HEK293 (cell line): ENCODE measurements at regions not wholly inside any gene's neighbourhood (a gene's known extent, or its start where the extent isn't known, plus 50 kb on each side); places are given as distances from the start of the nearest gene placed in this dataset.

Experiments used
- CTCF ChIA-PET: fragments of 350-600 bp; formaldehyde crosslinking; extraction: SDS; loops from one replicate; lab custom pipeline; 2021; ENCODE audit warnings: antibody characterized with exemption; lab: Yijun Ruan, JAX
- POLR2A ChIA-PET: fragments of 300-600 bp; formaldehyde crosslinking; extraction: SDS; loops from one replicate; lab custom pipeline; 2020; ENCODE audit warnings: antibody characterized with exemption, inconsistent platforms; lab: Yijun Ruan, JAX
- H3K27ac ChIP-seq: fragments of 200-500 bp; sonication (Bioruptor generic); 2 replicates; pipeline ENCODE4 v1.5.1; 2014; ENCODE audit warnings: low read depth, low read length, control low read depth, inconsistent platforms; ENCODE audit errors: extremely low read depth
- H3K36me3 ChIP-seq, 2 experiments: fragments of 200-500 bp in 1 of 2; sonication (Bioruptor generic) in 1 of 2; 1 replicate in 1 of 2; 2 replicates in 1 of 2; pipeline ENCODE4 v1.5.1; 2014 to 2017; ENCODE audit warnings: inconsistent platforms in 2 of 2, low read length in 2 of 2; ENCODE audit not compliant: control insufficient read depth in 2 of 2, insufficient read depth in 1 of 2
- H3K4me1 ChIP-seq: fragments of 200-500 bp; sonication (Bioruptor generic); 2 replicates; pipeline ENCODE4 v1.5.1; 2014; ENCODE audit warnings: mild to moderate bottlenecking, low read length, inconsistent platforms; ENCODE audit not compliant: control insufficient read depth, insufficient read depth
- H3K4me3 ChIP-seq: 2 replicates; pipeline ENCODE4 v1.5.1; 2011; ENCODE audit warnings: low read depth, mild to moderate bottlenecking, control low read depth, low read length, moderate library complexity
- H3K9me3 ChIP-seq: fragments of 200-500 bp; sonication (Bioruptor generic); 2 replicates; pipeline ENCODE4 v1.5.1; 2014; ENCODE audit warnings: low read depth, low read length, inconsistent platforms; ENCODE audit not compliant: control insufficient read depth, insufficient read depth
- GLI2 ChIP-seq: fragments of 450-650 bp; formaldehyde crosslinking; IDR thresholded peaks from 2 replicates; pipeline ENCODE4; 2017; ENCODE audit warnings: missing biosample characterization, missing genetic modification characterization, low read depth, borderline replicate concordance
- GLIS1 ChIP-seq: fragments of 450-650 bp; formaldehyde crosslinking; IDR thresholded peaks from 2 replicates; pipeline ENCODE4 v1.5.1; 2016; ENCODE audit warnings: missing biosample characterization, missing genetic modification characterization
- GLIS2 ChIP-seq: fragments of 450-650 bp; formaldehyde crosslinking; IDR thresholded peaks from 2 replicates; pipeline ENCODE4 v1.5.1; 2016; ENCODE audit warnings: missing biosample characterization, missing genetic modification characterization
- HOXD13 ChIP-seq: sonication (generic); formaldehyde crosslinking; IDR thresholded peaks from 2 replicates; pipeline ENCODE4 v1.8.0; 2022; ENCODE audit warnings: missing genetic modification reagents, borderline replicate concordance
- MYNN ChIP-seq: fragments of 450-650 bp; formaldehyde crosslinking; IDR thresholded peaks from 2 replicates; pipeline ENCODE4 v1.5.1; 2016; ENCODE audit warnings: missing biosample characterization, missing genetic modification characterization, borderline replicate concordance
- SETDB1 ChIP-seq: IDR thresholded peaks from one replicate; pipeline ENCODE4 v1.6.1; 2017; ENCODE audit warnings: mild to moderate bottlenecking, low read length, moderate library complexity, mixed read lengths; ENCODE audit not compliant: insufficient read length
- YY1 ChIP-seq: fragments of 450-650 bp; formaldehyde crosslinking; IDR thresholded peaks from 2 replicates; pipeline ENCODE4 v1.5.1; 2018; ENCODE audit warnings: missing biosample characterization, missing genetic modification characterization
- YY2 ChIP-seq: fragments of 450-650 bp; formaldehyde crosslinking; IDR thresholded peaks from 2 replicates; pipeline ENCODE4 v1.5.1; 2016; ENCODE audit warnings: missing biosample characterization, missing genetic modification characterization
- ZBTB8A ChIP-seq: fragments of 450-650 bp; formaldehyde crosslinking; IDR thresholded peaks from 2 replicates; pipeline ENCODE4 v1.5.1; 2016; ENCODE audit warnings: missing biosample characterization, missing genetic modification characterization
- ZFP41 ChIP-seq: fragments of 450-650 bp; formaldehyde crosslinking; IDR thresholded peaks from 2 replicates; pipeline ENCODE4 v1.5.1; 2016; ENCODE audit warnings: missing biosample characterization, missing genetic modification characterization, borderline replicate concordance
- ZNF239 ChIP-seq: fragments of 450-650 bp; formaldehyde crosslinking; IDR thresholded peaks from 2 replicates; pipeline ENCODE4 v1.5.1; 2016; ENCODE audit warnings: missing biosample characterization, missing genetic modification characterization
- ZNF341 ChIP-seq: fragments of 450-650 bp; formaldehyde crosslinking; IDR thresholded peaks from 2 replicates; pipeline ENCODE4; 2016; ENCODE audit warnings: low read depth, missing biosample characterization, missing genetic modification characterization
- ZNF473 ChIP-seq: fragments of 450-650 bp; formaldehyde crosslinking; IDR thresholded peaks from 2 replicates; pipeline ENCODE4 v1.5.1; 2017; ENCODE audit warnings: missing biosample characterization, missing genetic modification characterization
- ZNF48 ChIP-seq: fragments of 450-650 bp; formaldehyde crosslinking; IDR thresholded peaks from 2 replicates; pipeline ENCODE4 v1.5.1; 2016; ENCODE audit warnings: missing biosample characterization, missing genetic modification characterization
- ZNF521 ChIP-seq: fragments of 450-650 bp; formaldehyde crosslinking; IDR thresholded peaks from 2 replicates; pipeline ENCODE4 v1.5.1; 2017; ENCODE audit warnings: missing biosample characterization, mild to moderate bottlenecking, missing genetic modification characterization
- ZNF548 ChIP-seq: fragments of 450-650 bp; formaldehyde crosslinking; IDR thresholded peaks from 2 replicates; pipeline ENCODE4 v1.5.1; 2016; ENCODE audit warnings: missing biosample characterization, missing genetic modification characterization
- ZNF558 ChIP-seq: fragments of 450-650 bp; formaldehyde crosslinking; IDR thresholded peaks from 2 replicates; pipeline ENCODE4 v1.5.1; 2016; ENCODE audit warnings: missing biosample characterization, missing genetic modification characterization
- ZNF596 ChIP-seq: fragments of 450-650 bp; IDR thresholded peaks from 2 replicates; pipeline ENCODE4 v1.5.0; 2018; ENCODE audit warnings: missing biosample characterization, mild to moderate bottlenecking, missing genetic modification characterization, moderate library complexity
- ZNF623 ChIP-seq: fragments of 450-650 bp; formaldehyde crosslinking; IDR thresholded peaks from 2 replicates; pipeline ENCODE4 v1.5.1; 2016; ENCODE audit warnings: missing biosample characterization, missing genetic modification characterization
- ZNF677 ChIP-seq: fragments of 450-650 bp; IDR thresholded peaks from 2 replicates; pipeline ENCODE4 v1.5.0; 2018; ENCODE audit warnings: missing biosample characterization, mild to moderate bottlenecking, missing genetic modification characterization, moderate library complexity
- ZSCAN16 ChIP-seq: fragments of 450-650 bp; formaldehyde crosslinking; IDR thresholded peaks from 2 replicates; pipeline ENCODE4 v1.5.1; 2016; ENCODE audit warnings: missing biosample characterization, missing genetic modification characterization
- TF ChIP-seq, protein P1 (sequence below): fragments of 450-650 bp; formaldehyde crosslinking; IDR thresholded peaks from 2 replicates; pipeline ENCODE4 v1.5.1; 2017; ENCODE audit warnings: missing biosample characterization, missing genetic modification characterization
- TF ChIP-seq, protein P2 (sequence below): fragments of 450-650 bp; formaldehyde crosslinking; IDR thresholded peaks from 2 replicates; pipeline ENCODE4 v1.5.1; 2017; ENCODE audit warnings: missing biosample characterization, mild to moderate bottlenecking, missing genetic modification characterization, moderate library complexity
- TF ChIP-seq, protein P3 (sequence below): fragments of 450-650 bp; formaldehyde crosslinking; IDR thresholded peaks from 2 replicates; pipeline ENCODE4 v1.5.1; 2016; ENCODE audit warnings: missing biosample characterization, missing genetic modification characterization, borderline replicate concordance
- TF ChIP-seq, protein P4 (sequence below): fragments of 450-650 bp; formaldehyde crosslinking; IDR thresholded peaks from 2 replicates; pipeline ENCODE4 v1.5.1; 2016; ENCODE audit warnings: missing biosample characterization, missing genetic modification characterization
- TF ChIP-seq, protein P5 (sequence below): fragments of 450-650 bp; IDR thresholded peaks from 2 replicates; pipeline ENCODE4 v1.5.1; 2018; ENCODE audit warnings: missing biosample characterization, mild to moderate bottlenecking, missing genetic modification characterization

DNA sequence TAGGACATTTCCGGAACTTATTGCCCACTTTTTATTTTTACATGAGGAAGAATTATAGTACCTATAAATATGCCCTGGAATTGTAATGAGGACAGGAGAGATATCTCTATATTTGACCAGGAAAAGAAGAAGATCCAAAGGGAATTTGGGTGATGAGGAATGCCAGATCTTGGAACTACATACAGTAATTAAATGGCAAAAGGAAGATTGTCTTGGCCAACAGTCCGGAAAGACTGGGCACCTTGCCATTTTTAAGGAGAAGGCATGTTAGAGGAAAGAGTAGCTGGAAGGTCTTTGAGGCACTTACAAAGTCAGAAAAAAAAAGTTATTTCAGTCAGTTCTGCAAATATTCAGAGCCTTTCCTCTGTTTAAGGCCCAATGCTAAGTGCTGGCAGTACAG is 616.4 kb downstream of the MED13L start:
- Histone ChIP-seq H3K4me3 (no peak overlapping the region), H3K36me3 (no peaks in the 10 kb centered on the region), H3K27ac (no peak overlapping the region), H3K9me3 (no peaks in the 10 kb centered on the region), H3K4me1 (no peaks in the 10 kb centered on the region)
- ChIA-PET POLR2A (no interaction called here), CTCF (interaction anchor here (0.6 to 0.7 kb wide), 2 partner anchors 73 to 212 kb away, joined by 3 read pairs; no protein-coding TSS in a partner anchor)
- no peak for TF ChIP-seq ZFP41
- TF ChIP-seq, protein P1, sequence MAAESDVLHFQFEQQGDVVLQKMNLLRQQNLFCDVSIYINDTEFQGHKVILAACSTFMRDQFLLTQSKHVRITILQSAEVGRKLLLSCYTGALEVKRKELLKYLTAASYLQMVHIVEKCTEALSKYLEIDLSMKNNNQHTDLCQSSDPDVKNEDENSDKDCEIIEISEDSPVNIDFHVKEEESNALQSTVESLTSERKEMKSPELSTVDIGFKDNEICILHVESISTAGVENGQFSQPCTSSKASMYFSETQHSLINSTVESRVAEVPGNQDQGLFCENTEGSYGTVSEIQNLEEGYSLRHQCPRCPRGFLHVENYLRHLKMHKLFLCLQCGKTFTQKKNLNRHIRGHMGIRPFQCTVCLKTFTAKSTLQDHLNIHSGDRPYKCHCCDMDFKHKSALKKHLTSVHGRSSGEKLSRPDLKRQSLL (tag by site-specific recombination), result no peak
- TF ChIP-seq, protein P2, sequence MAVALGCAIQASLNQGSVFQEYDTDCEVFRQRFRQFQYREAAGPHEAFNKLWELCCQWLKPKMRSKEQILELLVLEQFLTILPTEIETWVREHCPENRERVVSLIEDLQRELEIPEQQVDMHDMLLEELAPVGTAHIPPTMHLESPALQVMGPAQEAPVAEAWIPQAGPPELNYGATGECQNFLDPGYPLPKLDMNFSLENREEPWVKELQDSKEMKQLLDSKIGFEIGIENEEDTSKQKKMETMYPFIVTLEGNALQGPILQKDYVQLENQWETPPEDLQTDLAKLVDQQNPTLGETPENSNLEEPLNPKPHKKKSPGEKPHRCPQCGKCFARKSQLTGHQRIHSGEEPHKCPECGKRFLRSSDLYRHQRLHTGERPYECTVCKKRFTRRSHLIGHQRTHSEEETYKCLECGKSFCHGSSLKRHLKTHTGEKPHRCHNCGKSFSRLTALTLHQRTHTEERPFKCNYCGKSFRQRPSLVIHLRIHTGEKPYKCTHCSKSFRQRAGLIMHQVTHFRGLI (tag by site-specific recombination), result no peak
- TF ChIP-seq YY1 (tag by site-specific recombination), result no peak
- TF ChIP-seq GLIS1, result no peak
- TF ChIP-seq, protein P3, sequence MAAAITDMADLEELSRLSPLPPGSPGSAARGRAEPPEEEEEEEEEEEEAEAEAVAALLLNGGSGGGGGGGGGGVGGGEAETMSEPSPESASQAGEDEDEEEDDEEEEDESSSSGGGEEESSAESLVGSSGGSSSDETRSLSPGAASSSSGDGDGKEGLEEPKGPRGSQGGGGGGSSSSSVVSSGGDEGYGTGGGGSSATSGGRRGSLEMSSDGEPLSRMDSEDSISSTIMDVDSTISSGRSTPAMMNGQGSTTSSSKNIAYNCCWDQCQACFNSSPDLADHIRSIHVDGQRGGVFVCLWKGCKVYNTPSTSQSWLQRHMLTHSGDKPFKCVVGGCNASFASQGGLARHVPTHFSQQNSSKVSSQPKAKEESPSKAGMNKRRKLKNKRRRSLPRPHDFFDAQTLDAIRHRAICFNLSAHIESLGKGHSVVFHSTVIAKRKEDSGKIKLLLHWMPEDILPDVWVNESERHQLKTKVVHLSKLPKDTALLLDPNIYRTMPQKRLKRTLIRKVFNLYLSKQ (tag by site-specific recombination), result no peak
- TF ChIP-seq ZNF239, result no peak

DNA sequence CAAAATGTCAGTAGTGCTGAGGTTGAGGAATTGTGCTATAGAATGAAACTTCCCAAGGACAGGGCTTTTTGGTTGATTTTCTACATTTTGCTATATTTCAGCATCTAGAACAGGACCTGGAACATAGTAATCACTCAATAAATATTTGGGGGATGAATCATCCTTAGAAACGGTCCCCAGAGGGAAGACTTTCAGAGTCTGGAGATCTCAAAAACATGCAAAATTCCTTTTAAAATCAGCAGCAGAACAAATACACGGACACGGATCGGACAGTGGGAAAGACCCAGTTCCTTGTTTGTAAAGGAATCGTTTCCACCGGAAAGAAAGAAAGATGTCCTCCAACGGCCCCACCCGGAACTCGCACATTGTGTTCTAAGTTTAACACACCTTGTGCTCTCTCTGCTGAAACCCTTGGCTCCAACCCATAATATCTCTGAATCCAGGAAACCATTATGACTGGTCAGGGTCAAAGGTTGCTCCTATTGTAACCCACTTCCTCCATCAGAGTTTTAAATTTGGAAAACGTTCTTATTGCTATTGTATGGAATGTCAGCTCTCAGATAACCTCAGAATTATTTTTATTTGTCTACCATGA is 617.2 kb downstream of the MED13L start:
- POLR2A ChIA-PET, result interaction anchor here (0.6 kb wide), 1 partner anchor 343 kb away, joined by 4 read pairs; no protein-coding TSS in a partner anchor
- Histone ChIP-seq H3K27ac (no peak overlapping the region), H3K36me3 (no peaks in the 10 kb centered on the region), H3K4me3 (no peak overlapping the region), H3K4me1 (no peaks in the 10 kb centered on the region), H3K9me3 (no peaks in the 10 kb centered on the region)
- TF ChIP-seq ZSCAN16 (no peak), ZBTB8A (tag by site-specific recombination) (no peak), GLI2 (tag by site-specific recombination) (no peak), GLIS2 (no peak)
- TF ChIP-seq, protein P4, sequence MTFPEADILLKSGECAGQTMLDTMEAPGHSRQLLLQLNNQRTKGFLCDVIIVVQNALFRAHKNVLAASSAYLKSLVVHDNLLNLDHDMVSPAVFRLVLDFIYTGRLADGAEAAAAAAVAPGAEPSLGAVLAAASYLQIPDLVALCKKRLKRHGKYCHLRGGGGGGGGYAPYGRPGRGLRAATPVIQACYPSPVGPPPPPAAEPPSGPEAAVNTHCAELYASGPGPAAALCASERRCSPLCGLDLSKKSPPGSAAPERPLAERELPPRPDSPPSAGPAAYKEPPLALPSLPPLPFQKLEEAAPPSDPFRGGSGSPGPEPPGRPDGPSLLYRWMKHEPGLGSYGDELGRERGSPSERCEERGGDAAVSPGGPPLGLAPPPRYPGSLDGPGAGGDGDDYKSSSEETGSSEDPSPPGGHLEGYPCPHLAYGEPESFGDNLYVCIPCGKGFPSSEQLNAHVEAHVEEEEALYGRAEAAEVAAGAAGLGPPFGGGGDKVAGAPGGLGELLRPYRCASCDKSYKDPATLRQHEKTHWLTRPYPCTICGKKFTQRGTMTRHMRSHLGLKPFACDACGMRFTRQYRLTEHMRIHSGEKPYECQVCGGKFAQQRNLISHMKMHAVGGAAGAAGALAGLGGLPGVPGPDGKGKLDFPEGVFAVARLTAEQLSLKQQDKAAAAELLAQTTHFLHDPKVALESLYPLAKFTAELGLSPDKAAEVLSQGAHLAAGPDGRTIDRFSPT (tag by site-specific recombination), result no peak
- CTCF ChIA-PET, result no interaction called here

DNA sequence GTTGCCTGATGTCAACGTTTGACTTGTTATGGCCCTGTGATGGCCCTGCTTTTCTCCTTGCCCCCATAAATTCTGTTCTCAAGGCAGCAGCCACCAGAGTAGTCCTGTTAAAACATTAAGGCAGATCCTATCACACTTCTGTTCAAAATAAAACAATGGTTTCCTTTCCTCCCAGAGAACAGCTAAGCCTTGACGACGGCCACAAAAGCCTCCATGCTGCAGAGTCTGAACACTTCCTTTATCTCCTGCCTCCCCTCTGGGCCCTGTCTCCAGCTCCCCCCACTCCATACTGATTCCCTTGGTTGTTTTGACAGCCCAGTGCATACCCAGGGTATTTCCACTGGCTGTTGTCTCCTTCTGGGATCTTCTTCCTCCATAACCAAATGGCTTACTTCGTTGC is 618.1 kb downstream of the MED13L start:
- Histone ChIP-seq H3K36me3 (no peaks in the 10 kb centered on the region), H3K9me3 (no peaks in the 10 kb centered on the region), H3K27ac (no peak overlapping the region), H3K4me3 (no peak overlapping the region), H3K4me1 (no peaks in the 10 kb centered on the region)
- CTCF ChIA-PET, result no interaction called here
- POLR2A ChIA-PET, result no interaction called here
- no peak for TF ChIP-seq ZNF623 (tag by site-specific recombination)
- TF ChIP-seq, protein P5, sequence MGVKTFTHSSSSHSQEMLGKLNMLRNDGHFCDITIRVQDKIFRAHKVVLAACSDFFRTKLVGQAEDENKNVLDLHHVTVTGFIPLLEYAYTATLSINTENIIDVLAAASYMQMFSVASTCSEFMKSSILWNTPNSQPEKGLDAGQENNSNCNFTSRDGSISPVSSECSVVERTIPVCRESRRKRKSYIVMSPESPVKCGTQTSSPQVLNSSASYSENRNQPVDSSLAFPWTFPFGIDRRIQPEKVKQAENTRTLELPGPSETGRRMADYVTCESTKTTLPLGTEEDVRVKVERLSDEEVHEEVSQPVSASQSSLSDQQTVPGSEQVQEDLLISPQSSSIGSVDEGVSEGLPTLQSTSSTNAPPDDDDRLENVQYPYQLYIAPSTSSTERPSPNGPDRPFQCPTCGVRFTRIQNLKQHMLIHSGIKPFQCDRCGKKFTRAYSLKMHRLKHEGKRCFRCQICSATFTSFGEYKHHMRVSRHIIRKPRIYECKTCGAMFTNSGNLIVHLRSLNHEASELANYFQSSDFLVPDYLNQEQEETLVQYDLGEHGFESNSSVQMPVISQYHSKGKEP (tag by site-specific recombination), result no peak
- no peak for TF ChIP-seq ZNF548 (tag by site-specific recombination)
- TF ChIP-seq ZNF558 (tag by site-specific recombination), result no peak
- TF ChIP-seq ZBTB8A (tag by site-specific recombination), result no peak
- TF ChIP-seq ZNF48, result no peak
- no peak for TF ChIP-seq YY2 (tag by site-specific recombination)
- TF ChIP-seq ZNF677 (tag by site-specific recombination), result no peak
- TF ChIP-seq MYNN (tag by site-specific recombination), result no peak
- TF ChIP-seq HOXD13, result no peak
- no peak for TF ChIP-seq ZNF473 (tag by site-specific recombination)
- no peak for TF ChIP-seq ZNF596 (tag by site-specific recombination)
- TF ChIP-seq ZNF341 (tag by site-specific recombination), result no peak
- no peak for TF ChIP-seq ZNF521 (tag by site-specific recombination)
- no peak for TF ChIP-seq SETDB1
